ENCODE measurements at regions not wholly inside any gene's neighbourhood (a gene's known extent, or its start where the extent isn't known, plus 50 kb on each side); places are given as distances from the start of the nearest gene placed in this dataset.

DNA sequence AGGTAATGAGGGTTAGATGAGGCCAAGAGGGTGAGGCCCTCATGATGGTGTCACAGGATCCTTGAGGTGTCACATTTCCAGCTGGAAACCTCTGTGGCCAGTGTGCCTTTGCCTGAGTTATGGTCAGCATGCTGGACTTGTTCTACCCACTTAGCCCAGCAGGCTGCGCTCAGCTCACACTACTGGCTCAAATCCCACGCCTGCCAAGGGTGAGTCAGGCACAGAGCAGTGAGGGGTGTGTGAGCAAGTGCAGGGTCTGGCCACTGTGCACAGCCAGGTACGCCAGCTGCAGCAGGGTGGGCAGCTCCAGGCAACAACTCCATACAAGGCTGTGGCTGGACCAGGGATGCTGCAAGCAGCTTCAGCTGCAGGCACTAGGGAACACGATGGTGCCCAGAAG lies 616.6 kb upstream of the FSHR start:
- Mint-ChIP-seq H3K36me3 (no peaks in the 10 kb centered on the region), H3K4me3 (no peak overlapping the region), H3K27ac (no peak overlapping the region), H3K4me1 (no peaks in the 10 kb centered on the region), H3K27me3 (ENCODE audit: low read depth in 3 of 3) (peaks cover 0 to 3% (median 0%) of the 10 kb centered on the region in 3 donors), H3K9me3 (no peaks in the 10 kb centered on the region)
- TF ChIP-seq, protein P1, sequence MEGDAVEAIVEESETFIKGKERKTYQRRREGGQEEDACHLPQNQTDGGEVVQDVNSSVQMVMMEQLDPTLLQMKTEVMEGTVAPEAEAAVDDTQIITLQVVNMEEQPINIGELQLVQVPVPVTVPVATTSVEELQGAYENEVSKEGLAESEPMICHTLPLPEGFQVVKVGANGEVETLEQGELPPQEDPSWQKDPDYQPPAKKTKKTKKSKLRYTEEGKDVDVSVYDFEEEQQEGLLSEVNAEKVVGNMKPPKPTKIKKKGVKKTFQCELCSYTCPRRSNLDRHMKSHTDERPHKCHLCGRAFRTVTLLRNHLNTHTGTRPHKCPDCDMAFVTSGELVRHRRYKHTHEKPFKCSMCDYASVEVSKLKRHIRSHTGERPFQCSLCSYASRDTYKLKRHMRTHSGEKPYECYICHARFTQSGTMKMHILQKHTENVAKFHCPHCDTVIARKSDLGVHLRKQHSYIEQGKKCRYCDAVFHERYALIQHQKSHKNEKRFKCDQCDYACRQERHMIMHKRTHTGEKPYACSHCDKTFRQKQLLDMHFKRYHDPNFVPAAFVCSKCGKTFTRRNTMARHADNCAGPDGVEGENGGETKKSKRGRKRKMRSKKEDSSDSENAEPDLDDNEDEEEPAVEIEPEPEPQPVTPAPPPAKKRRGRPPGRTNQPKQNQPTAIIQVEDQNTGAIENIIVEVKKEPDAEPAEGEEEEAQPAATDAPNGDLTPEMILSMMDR (IDR thresholded peaks at IDR 0.05), result no peak
- Histone ChIP-seq H2AFZ (ENCODE audit: insufficient read depth, low read depth, low read length, poor library complexity, severe bottlenecking) (no peak overlapping the region), H3K27ac (ENCODE audit: low read depth in 1 of 2, low read length in 2 of 2) (no peak overlapping the region), H3K36me3 (replicated peaks in 1 of 2; ENCODE audit: control insufficient read depth in 1 of 2, insufficient read depth in 2 of 2, low read length in 2 of 2) (no peaks in the 10 kb centered on the region), H3K4me3 (replicated peaks in 1 of 3; ENCODE audit: low read depth in 2 of 3, low read length in 3 of 3) (no peak overlapping the region), H3K9ac (ENCODE audit: insufficient read depth, low read length, poor library complexity, severe bottlenecking) (no peak overlapping the region), H3K4me2 (replicated peaks; ENCODE audit: extremely low read depth, low read length, poor library complexity, severe bottlenecking) (no peak overlapping the region), H3K4me1 (ENCODE audit: control insufficient read depth in 1 of 2, insufficient read depth in 2 of 2, low read length in 2 of 2) (no peaks in the 10 kb centered on the region), H3K9me3 (replicated peaks in 1 of 2; ENCODE audit: control insufficient read depth in 1 of 2, insufficient read depth in 1 of 2, low read length in 2 of 2) (no peaks in the 10 kb centered on the region), H3K79me2 (ENCODE audit: insufficient read depth, low read length) (no peaks in the 10 kb centered on the region), H3K27me3 (ENCODE audit: control insufficient read depth in 2 of 2, insufficient read depth in 2 of 2, low read length in 2 of 2) (no peaks in the 10 kb centered on the region), H4K20me1 (ENCODE audit: insufficient read depth, low read length) (no peaks in the 10 kb centered on the region)
- DNase-seq, result no peak
- WGBS (ENCODE audit: insufficient coverage), result 70% methylated on average over 3 of the region's 4 CpGs
- intact Hi-C loops (cut with micrococcal nuclease), result no loop called here

DNA sequence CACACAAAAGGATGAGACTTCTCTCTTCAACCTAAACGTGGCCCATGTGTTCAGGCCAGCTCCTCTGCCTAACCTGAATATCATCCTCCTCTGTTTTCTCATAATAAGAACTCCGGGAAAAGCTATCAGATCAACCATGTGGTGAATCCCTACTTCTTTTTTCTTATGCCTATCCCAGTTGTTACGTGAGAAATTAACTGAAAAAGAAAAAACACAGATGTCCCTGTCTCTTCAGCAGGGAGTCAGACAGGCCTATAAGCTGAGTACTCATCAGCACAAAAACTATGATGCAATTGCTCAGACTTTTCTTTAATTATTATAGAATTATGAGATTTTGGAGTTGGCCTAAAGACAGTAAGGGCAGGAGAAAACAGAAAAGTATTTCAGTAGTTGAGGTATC lies 613.0 kb upstream of the FSHR start:
- H4K20me1 ChIP-seq (ENCODE audit: insufficient read depth, low read length), result no peaks in the 10 kb centered on the region
- Mint-ChIP-seq H3K36me3 (no peaks in the 10 kb centered on the region), H3K4me3 (no peak overlapping the region), H3K27ac (no peak overlapping the region), H3K4me1 (no peaks in the 10 kb centered on the region), H3K27me3 (ENCODE audit: low read depth in 3 of 3) (peaks cover 0 to 3% (median 0%) of the 10 kb centered on the region in 3 donors), H3K9me3 (no peaks in the 10 kb centered on the region)
- no peak overlapping the region for H2AFZ ChIP-seq (ENCODE audit: insufficient read depth, low read depth, low read length, poor library complexity, severe bottlenecking)
- no peaks in the 10 kb centered on the region for H3K9me3 ChIP-seq (replicated peaks in 1 of 2; ENCODE audit: control insufficient read depth in 1 of 2, insufficient read depth in 1 of 2, low read length in 2 of 2)
- no peaks in the 10 kb centered on the region for H3K27me3 ChIP-seq (ENCODE audit: control insufficient read depth in 2 of 2, insufficient read depth in 2 of 2, low read length in 2 of 2)
- no peak overlapping the region for H3K27ac ChIP-seq (ENCODE audit: low read depth in 1 of 2, low read length in 2 of 2)
- TF ChIP-seq, protein P1 (IDR thresholded peaks at IDR 0.05), result no peak
- no peak overlapping the region for H3K9ac ChIP-seq (ENCODE audit: insufficient read depth, low read length, poor library complexity, severe bottlenecking)
- DNase-seq, result no peak
- no peaks in the 10 kb centered on the region for H3K79me2 ChIP-seq (ENCODE audit: insufficient read depth, low read length)
- H3K36me3 ChIP-seq (replicated peaks in 1 of 2; ENCODE audit: control insufficient read depth in 1 of 2, insufficient read depth in 2 of 2, low read length in 2 of 2), result no peaks in the 10 kb centered on the region
- no peak overlapping the region for H3K4me3 ChIP-seq (replicated peaks in 1 of 3; ENCODE audit: low read depth in 2 of 3, low read length in 3 of 3)
- WGBS (ENCODE audit: insufficient coverage), result 60% methylated on average over 3 of the region's 3 CpGs
- no peaks in the 10 kb centered on the region for H3K4me1 ChIP-seq (ENCODE audit: control insufficient read depth in 1 of 2, insufficient read depth in 2 of 2, low read length in 2 of 2)
- no peak overlapping the region for H3K4me2 ChIP-seq (replicated peaks; ENCODE audit: extremely low read depth, low read length, poor library complexity, severe bottlenecking)
- intact Hi-C loops (cut with micrococcal nuclease), result no loop called here

Data from CD14-positive monocyte (primary cell).